GM23338 (cell line): ENCODE measurements at regions not wholly inside any gene's neighbourhood (a gene's known extent, or its start where the extent isn't known, plus 50 kb on each side); places are given as distances from the start of the nearest gene placed in this dataset.

ENCODE experiments used
- ATAC-seq: fragments of 200-7000 bp; cut with Tn5 transposase; 3 replicates; pipeline ENCODE4 v1.9.1; 2020
- DNase-seq: peaks from one replicate; pipeline ENCODE4 v3.0.0-alpha.2; 2015; ENCODE audit warnings: low spot score
- H2AFZ ChIP-seq: fragments of 200-600 bp; sonication (generic); 2 replicates; pipeline ENCODE4 v1.8.0; 2016; ENCODE audit warnings: antibody characterized with exemption, mild to moderate bottlenecking, moderate library complexity
- H3F3A ChIP-seq: fragments of 200-600 bp; sonication (generic); replicated peaks from 2 replicates; pipeline ENCODE4 v1.8.0; 2017; ENCODE audit warnings: antibody characterized with exemption, mixed run types, low read depth
- H3K27ac ChIP-seq: fragments of 200-600 bp; sonication (generic); 2 replicates; pipeline ENCODE4 v1.6.1; 2016; ENCODE audit warnings: low read depth
- H3K27me3 ChIP-seq: fragments of 200-600 bp; sonication (generic); 2 replicates; pipeline ENCODE4 v1.8.0; 2016; ENCODE audit warnings: mild to moderate bottlenecking, mixed run types, moderate library complexity; ENCODE audit not compliant: insufficient read depth
- H3K36me3 ChIP-seq: fragments of 200-600 bp; sonication (generic); 2 replicates; pipeline ENCODE4 v1.8.0; 2016; ENCODE audit warnings: mild to moderate bottlenecking; ENCODE audit not compliant: insufficient read depth
- H3K4me1 ChIP-seq: fragments of 200-600 bp; sonication (generic); 2 replicates; pipeline ENCODE4 v1.8.0; 2016; ENCODE audit warnings: mild to moderate bottlenecking, moderate library complexity; ENCODE audit not compliant: insufficient read depth
- H3K4me2 ChIP-seq: fragments of 200-600 bp; sonication (generic); 2 replicates; pipeline ENCODE4 v1.7.1; 2017; ENCODE audit warnings: mixed run types
- H3K4me3 ChIP-seq: fragments of 200-600 bp; sonication (generic); 2 replicates; pipeline ENCODE4 v1.6.1; 2016; ENCODE audit warnings: mixed run types
- H3K79me2 ChIP-seq: fragments of 200-600 bp; sonication (generic); replicated peaks from 2 replicates; pipeline ENCODE4 v1.8.0; 2017; ENCODE audit warnings: mild to moderate bottlenecking; ENCODE audit not compliant: insufficient read depth
- H3K9me2 ChIP-seq: fragments of 200-600 bp; sonication (generic); 2 replicates; pipeline ENCODE4 v1.8.0; 2017; ENCODE audit not compliant: insufficient read depth
- H4K20me1 ChIP-seq: fragments of 200-600 bp; sonication (generic); replicated peaks from 2 replicates; pipeline ENCODE4 v1.8.0; 2017; ENCODE audit warnings: mild to moderate bottlenecking; ENCODE audit not compliant: insufficient read depth
- H3K27ac Mint-ChIP-seq: 2 replicates; pipeline ENCODE4 v1.8.0; 2020; ENCODE audit warnings: inconsistent platforms, mild to moderate bottlenecking, moderate library complexity, mixed read lengths
- H3K27me3 Mint-ChIP-seq: 3 replicates; pipeline ENCODE4 v1.8.0; 2022; ENCODE audit warnings: low read depth, mild to moderate bottlenecking, moderate library complexity, mixed read lengths, inconsistent platforms; ENCODE audit not compliant: insufficient read depth, poor library complexity
- H3K36me3 Mint-ChIP-seq: 3 replicates; pipeline ENCODE4 v1.8.0; 2021; ENCODE audit warnings: low read depth, mild to moderate bottlenecking, inconsistent platforms, moderate library complexity, mixed read lengths
- H3K4me1 Mint-ChIP-seq: 3 replicates; pipeline ENCODE4 v1.8.0; 2020; ENCODE audit warnings: mild to moderate bottlenecking, inconsistent platforms, mixed read lengths
- H3K4me3 Mint-ChIP-seq: 3 replicates; pipeline ENCODE4 v1.8.0; 2021; ENCODE audit warnings: moderate library complexity, mild to moderate bottlenecking, inconsistent platforms, mixed read lengths
- H3K9me3 Mint-ChIP-seq: 3 replicates; pipeline ENCODE4 v1.8.0; 2020; ENCODE audit warnings: moderate library complexity, mild to moderate bottlenecking, inconsistent platforms, mixed read lengths
- CREB1 ChIP-seq: fragments of 250-450 bp; sonication (Bioruptor Pico); IDR thresholded peaks from 2 replicates; pipeline ENCODE4 v1.5.0; 2020; ENCODE audit warnings: low read depth, mild to moderate bottlenecking, moderate library complexity
- POLR2AphosphoS5 ChIP-seq: IDR thresholded peaks from 2 replicates; pipeline ENCODE4 v1.6.1; 2016; ENCODE audit warnings: antibody characterized with exemption, low read depth
- STAT1 ChIP-seq: IDR thresholded peaks from one replicate; pipeline ENCODE4 v1.6.1; 2016; ENCODE audit warnings: antibody characterized with exemption; ENCODE audit not compliant: unreplicated experiment
- ZNF114 ChIP-seq: fragments of 250-450 bp; sonication (Bioruptor Pico); IDR thresholded peaks from 2 replicates; pipeline ENCODE4 v1.5.0; 2020; ENCODE audit warnings: mild to moderate bottlenecking, moderate library complexity
- ZNF331 ChIP-seq: fragments of 250-450 bp; sonication (Bioruptor Pico); IDR thresholded peaks from 2 replicates; pipeline ENCODE4 v1.5.0; 2020; ENCODE audit warnings: low read depth, mild to moderate bottlenecking, moderate library complexity
- ZNF462 ChIP-seq: fragments of 250-450 bp; sonication (Bioruptor Pico); IDR thresholded peaks from 2 replicates; pipeline ENCODE4 v1.5.0; 2020; ENCODE audit warnings: mild to moderate bottlenecking, moderate library complexity
- TF ChIP-seq, protein P1 (sequence below): IDR thresholded peaks from one replicate; pipeline ENCODE4 v1.6.1; 2018; ENCODE audit warnings: antibody characterized with exemption; ENCODE audit not compliant: unreplicated experiment

- TF ChIP-seq, protein P1, sequence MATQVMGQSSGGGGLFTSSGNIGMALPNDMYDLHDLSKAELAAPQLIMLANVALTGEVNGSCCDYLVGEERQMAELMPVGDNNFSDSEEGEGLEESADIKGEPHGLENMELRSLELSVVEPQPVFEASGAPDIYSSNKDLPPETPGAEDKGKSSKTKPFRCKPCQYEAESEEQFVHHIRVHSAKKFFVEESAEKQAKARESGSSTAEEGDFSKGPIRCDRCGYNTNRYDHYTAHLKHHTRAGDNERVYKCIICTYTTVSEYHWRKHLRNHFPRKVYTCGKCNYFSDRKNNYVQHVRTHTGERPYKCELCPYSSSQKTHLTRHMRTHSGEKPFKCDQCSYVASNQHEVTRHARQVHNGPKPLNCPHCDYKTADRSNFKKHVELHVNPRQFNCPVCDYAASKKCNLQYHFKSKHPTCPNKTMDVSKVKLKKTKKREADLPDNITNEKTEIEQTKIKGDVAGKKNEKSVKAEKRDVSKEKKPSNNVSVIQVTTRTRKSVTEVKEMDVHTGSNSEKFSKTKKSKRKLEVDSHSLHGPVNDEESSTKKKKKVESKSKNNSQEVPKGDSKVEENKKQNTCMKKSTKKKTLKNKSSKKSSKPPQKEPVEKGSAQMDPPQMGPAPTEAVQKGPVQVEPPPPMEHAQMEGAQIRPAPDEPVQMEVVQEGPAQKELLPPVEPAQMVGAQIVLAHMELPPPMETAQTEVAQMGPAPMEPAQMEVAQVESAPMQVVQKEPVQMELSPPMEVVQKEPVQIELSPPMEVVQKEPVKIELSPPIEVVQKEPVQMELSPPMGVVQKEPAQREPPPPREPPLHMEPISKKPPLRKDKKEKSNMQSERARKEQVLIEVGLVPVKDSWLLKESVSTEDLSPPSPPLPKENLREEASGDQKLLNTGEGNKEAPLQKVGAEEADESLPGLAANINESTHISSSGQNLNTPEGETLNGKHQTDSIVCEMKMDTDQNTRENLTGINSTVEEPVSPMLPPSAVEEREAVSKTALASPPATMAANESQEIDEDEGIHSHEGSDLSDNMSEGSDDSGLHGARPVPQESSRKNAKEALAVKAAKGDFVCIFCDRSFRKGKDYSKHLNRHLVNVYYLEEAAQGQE: no peak
- TF ChIP-seq STAT1 (no peak), CREB1 (CRISPR knock-in tag) (no peak)
Measured at GRCh38 chr9:115794921-115795475, 358.6 kb upstream of the PAPPA start (continued).

GRCh38 chr9:115799734-115800133 lies 353.9 kb upstream of the PAPPA start:
- Mint-ChIP-seq H3K4me3 (no peak overlapping the region), H3K9me3 (peaks cover 7% of the 10 kb centered on the region; the same call in 1 of the 3 replicates), H3K36me3 (no peaks in the 10 kb centered on the region)

More at GRCh38 chr9:115799734-115800133, 353.9 kb upstream of the PAPPA start:
- TF ChIP-seq ZNF462 (CRISPR knock-in tag): no peak
- no peak for TF ChIP-seq POLR2AphosphoS5
- TF ChIP-seq CREB1 (CRISPR knock-in tag): no peak
- no peak for TF ChIP-seq STAT1
- TF ChIP-seq ZNF114 (CRISPR knock-in tag): no peak
- no peak for TF ChIP-seq ZNF331 (CRISPR knock-in tag)
- ATAC-seq (no peak), DNase-seq (no peak)
- Histone ChIP-seq H3K36me3 (no peaks in the 10 kb centered on the region), H3K9me2 (no peaks in the 10 kb centered on the region), H3K27me3 (no peaks in the 10 kb centered on the region), H3F3A (no peaks in the 10 kb centered on the region), H3K4me2 (no peak overlapping the region), H2AFZ (no peak overlapping the region), H3K27ac (no peak overlapping the region), H4K20me1 (no peaks in the 10 kb centered on the region), H3K79me2 (no peaks in the 10 kb centered on the region), H3K4me3 (no peak overlapping the region), H3K4me1 (no peaks in the 10 kb centered on the region)
- no peak overlapping the region for H3K27ac Mint-ChIP-seq
- peaks cover 2% of the 10 kb centered on the region for H3K27me3 Mint-ChIP-seq
- no peaks in the 10 kb centered on the region for H3K4me1 Mint-ChIP-seq
